CD14-positive monocyte (primary cell): ENCODE measurements at regions not wholly inside any gene's neighbourhood (a gene's known extent, or its start where the extent isn't known, plus 50 kb on each side); places are given as distances from the start of the nearest gene placed in this dataset.

ENCODE experiments used
- DNase-seq, 3 donors: peaks; one replicate each; pipeline ENCODE4 v3.0.0-alpha.2; 2011 to 2022
- H2AFZ ChIP-seq: 2 replicates; pipeline ENCODE4 v1.6.0; 2012; ENCODE audit warnings: mild to moderate bottlenecking, low read depth, low read length, inconsistent platforms; ENCODE audit not compliant: insufficient read depth, poor library complexity, severe bottlenecking
- H3K27ac ChIP-seq, 2 donors: 1 replicate in 1 of 2; 2 replicates in 1 of 2; pipeline ENCODE4 v1.5.1; 2012 to 2013; ENCODE audit warnings: low read length in 2 of 2, control low read depth in 1 of 2, inconsistent platforms in 1 of 2, low read depth in 1 of 2, mild to moderate bottlenecking in 1 of 2
- H3K27me3 ChIP-seq, 2 donors: one replicate each; pipeline versions ENCODE4 v1.6.0 to v1.6.1; 2011 to 2013; ENCODE audit warnings: low read length in 2 of 2; ENCODE audit not compliant: control insufficient read depth in 2 of 2, insufficient read depth in 2 of 2
- H3K36me3 ChIP-seq, 2 donors: replicated peaks in 1 of 2; 1 replicate in 1 of 2; 2 replicates in 1 of 2; pipeline versions ENCODE4 v1.5.1 to v1.6.1; 2012 to 2013; ENCODE audit warnings: low read length in 2 of 2, control low read depth in 1 of 2, inconsistent platforms in 1 of 2, mild to moderate bottlenecking in 1 of 2; ENCODE audit not compliant: insufficient read depth in 2 of 2, control insufficient read depth in 1 of 2
- H3K4me1 ChIP-seq, 2 donors: 1 replicate in 1 of 2; 2 replicates in 1 of 2; pipeline versions ENCODE4 v1.5.1 to v1.6.1; 2012 to 2013; ENCODE audit warnings: low read length in 2 of 2, control low read depth in 1 of 2, inconsistent platforms in 1 of 2, mild to moderate bottlenecking in 1 of 2, moderate library complexity in 1 of 2; ENCODE audit not compliant: insufficient read depth in 2 of 2, control insufficient read depth in 1 of 2
- H3K4me2 ChIP-seq: replicated peaks from 2 replicates; pipeline ENCODE3; 2012; ENCODE audit warnings: low read length, moderate library complexity, mild to moderate bottlenecking; ENCODE audit not compliant: poor library complexity, severe bottlenecking; ENCODE audit errors: extremely low read depth
- H3K4me3 ChIP-seq, 3 experiments: fragments of 200-600 bp in 1 of 3; sonication (generic) in 1 of 3; replicated peaks in 1 of 3; 1 replicate in 2 of 3; 2 replicates in 1 of 3; pipeline ENCODE4 v1.5.1; 2011 to 2013; ENCODE audit warnings: low read length in 3 of 3, mild to moderate bottlenecking in 3 of 3, control low read depth in 2 of 3, low read depth in 2 of 3, inconsistent platforms in 1 of 3, moderate library complexity in 1 of 3
- H3K79me2 ChIP-seq: 2 replicates; pipeline ENCODE4 v1.6.0; 2012; ENCODE audit warnings: mild to moderate bottlenecking, control low read depth, inconsistent platforms, low read length, moderate library complexity; ENCODE audit not compliant: insufficient read depth
- H3K9ac ChIP-seq: 2 replicates; pipeline ENCODE4 v1.6.0; 2017; ENCODE audit warnings: low read length, mild to moderate bottlenecking; ENCODE audit not compliant: insufficient read depth, poor library complexity, severe bottlenecking
- H3K9me3 ChIP-seq, 2 donors: replicated peaks in 1 of 2; 1 replicate in 1 of 2; 2 replicates in 1 of 2; pipeline versions ENCODE4 v1.5.1 to v1.6.1; 2012 to 2013; ENCODE audit warnings: low read length in 2 of 2, control low read depth in 1 of 2; ENCODE audit not compliant: control insufficient read depth in 1 of 2, insufficient read depth in 1 of 2
- H4K20me1 ChIP-seq: 2 replicates; pipeline ENCODE4 v1.6.0; 2012; ENCODE audit warnings: mild to moderate bottlenecking, low read length, control low read depth, moderate library complexity; ENCODE audit not compliant: insufficient read depth
- H3K27ac Mint-ChIP-seq, 7 donors: one replicate each; pipeline ENCODE4 v1.8.0; 2020; ENCODE audit warnings: mild to moderate bottlenecking in 7 of 7, mixed read lengths in 7 of 7, moderate library complexity in 6 of 7, inconsistent platforms in 2 of 7
- H3K27me3 Mint-ChIP-seq, 3 donors: one replicate each; pipeline ENCODE4 v1.8.0; 2021 to 2022; ENCODE audit warnings: low read depth in 3 of 3, mild to moderate bottlenecking in 3 of 3, mixed read lengths in 3 of 3, moderate library complexity in 3 of 3, inconsistent platforms in 1 of 3
- H3K36me3 Mint-ChIP-seq, 2 donors: one replicate each; pipeline ENCODE4 v1.8.0; 2020; ENCODE audit warnings: mixed read lengths in 2 of 2, inconsistent platforms in 1 of 2, mild to moderate bottlenecking in 1 of 2
- H3K4me1 Mint-ChIP-seq: one replicate; pipeline ENCODE4 v1.8.0; 2020; ENCODE audit warnings: mild to moderate bottlenecking, mixed read lengths
- H3K4me3 Mint-ChIP-seq, 2 donors: one replicate each; pipeline ENCODE4 v1.8.0; 2020; ENCODE audit warnings: mild to moderate bottlenecking in 2 of 2, mixed read lengths in 2 of 2, moderate library complexity in 1 of 2
- H3K9me3 Mint-ChIP-seq, 7 donors: one replicate each; pipeline ENCODE4 v1.8.0; 2020 to 2022; ENCODE audit warnings: mixed read lengths in 7 of 7, mild to moderate bottlenecking in 6 of 7, moderate library complexity in 6 of 7, inconsistent platforms in 2 of 7
- CTCF ChIP-seq: fragments of 200-600 bp; IDR thresholded peaks from one replicate; pipeline ENCODE4 v1.8.0; 2022; ENCODE audit warnings: antibody characterized with exemption, mild to moderate bottlenecking
- WGBS: methylation state at CpG from one replicate; pipeline ENCODE4 v1.1.5; 2013; ENCODE audit warnings: missing lambda C conversion rate; ENCODE audit not compliant: insufficient coverage; 5-methylcytosine and 5-hydroxymethylcytosine counted together
- intact Hi-C, 2 donors: fragments of 100-400 bp; cut with micrococcal nuclease; formaldehyde crosslinking; loops; one replicate each; pipeline versions ENCODE4 v1.15.0 to v1.15.1; 2023

- peaks cover 19% of the 10 kb centered on the region in 2 donors for H3K4me1 ChIP-seq
- Mint-ChIP-seq H3K27ac (no peak overlapping the region), H3K36me3 (no peaks in the 10 kb centered on the region), H3K9me3 (peaks cover 4 to 15% (median 10%) of the 10 kb centered on the region in 7 donors), H3K4me3 (no peak overlapping the region), H3K4me1 (peaks cover 24% of the 10 kb centered on the region), H3K27me3 (peaks cover 0 to 2% (median 0%) of the 10 kb centered on the region in 3 donors)
- H3K27ac ChIP-seq, result no peak overlapping the region
- no peaks in the 10 kb centered on the region for H3K79me2 ChIP-seq
- H3K4me3 ChIP-seq, result no peak overlapping the region
- H3K9me3 ChIP-seq, result peaks cover 8 to 11% of the 10 kb centered on the region in 2 donors
- no peak for DNase-seq
- no peaks in the 10 kb centered on the region for H3K36me3 ChIP-seq
- H3K9ac ChIP-seq, result no peak overlapping the region
- no peaks in the 10 kb centered on the region for H3K27me3 ChIP-seq
- 100% methylated on average over 1 of the region's 6 CpGs for WGBS
- no peaks in the 10 kb centered on the region for H4K20me1 ChIP-seq
- intact Hi-C loops, result no loop called here
- H3K4me2 ChIP-seq, result no peak overlapping the region
- no peak overlapping the region for H2AFZ ChIP-seq
- TF ChIP-seq CTCF, result no peak
Measured at GRCh38 chr12:116390401-116391335, 113.2 kb upstream of the MED13L start.

- H3K4me3 Mint-ChIP-seq, result no peak overlapping the region
- no peak overlapping the region for H2AFZ ChIP-seq
- H3K36me3 Mint-ChIP-seq, result no peaks in the 10 kb centered on the region
- peaks cover 4 to 15% (median 10%) of the 10 kb centered on the region in 7 donors for H3K9me3 Mint-ChIP-seq
- no peak overlapping the region for H3K27ac ChIP-seq
- peaks cover 16% of the 10 kb centered on the region in 2 donors for H3K4me1 ChIP-seq
- no peak overlapping the region for H3K4me2 ChIP-seq
- H3K36me3 ChIP-seq, result no peaks in the 10 kb centered on the region
- H3K27me3 Mint-ChIP-seq, result peaks cover 0 to 2% (median 0%) of the 10 kb centered on the region in 3 donors
- no peak overlapping the region for H3K4me3 ChIP-seq
- WGBS, result 86% methylated on average over 1 of the region's 3 CpGs
- no peaks in the 10 kb centered on the region for H3K27me3 ChIP-seq
- H4K20me1 ChIP-seq, result no peaks in the 10 kb centered on the region
- H3K27ac Mint-ChIP-seq, result peak overlapping the region in 1 of 7 donors; percentile 38
- no peak for TF ChIP-seq CTCF
- H3K4me1 Mint-ChIP-seq, result peaks cover 21% of the 10 kb centered on the region
- intact Hi-C loops, result no loop called here
- peaks cover 8 to 11% of the 10 kb centered on the region in 2 donors for H3K9me3 ChIP-seq
- H3K9ac ChIP-seq, result no peak overlapping the region
- DNase-seq, result no peak
- H3K79me2 ChIP-seq, result no peaks in the 10 kb centered on the region
Measured at GRCh38 chr12:116391501-116391900, 114.0 kb upstream of the MED13L start.
